ENCODE measurements at regions not wholly inside any gene's neighbourhood (a gene's known extent, or its start where the extent isn't known, plus 50 kb on each side); places are given as distances from the start of the nearest gene placed in this dataset.
A peak's percentile ranks its signal among the peaks of the same experiment; 100 is the strongest.
"Not testable (repeated sequence)": the region's sequence is repeated elsewhere in the genome, so short reads cannot be mapped to it uniquely, and the experiment has no call there.

GRCh38 chr4:117135634-117136354 is 50.4 kb upstream of the TRAM1L1 start:
- no peaks in the 10 kb centered on the region for H3K4me1 ChIP-seq (replicated peaks)
- H3K4me3 ChIP-seq: no peak overlapping the region
- no peaks in the 10 kb centered on the region for H3K27me3 ChIP-seq (replicated peaks)
- DNase-seq (ENCODE audit: low read depth in 1 of 2, low spot score in 2 of 2): no peak
- H3K9me3 ChIP-seq (replicated peaks): no peaks in the 10 kb centered on the region
- H3K36me3 ChIP-seq: no peaks in the 10 kb centered on the region
- H3K27ac ChIP-seq: no peak overlapping the region

GRCh38 chr4:117137145-117137544 is 51.8 kb upstream of the TRAM1L1 start:
- Histone ChIP-seq H3K9me3 (replicated peaks) (no peaks in the 10 kb centered on the region), H3K4me1 (replicated peaks) (no peaks in the 10 kb centered on the region)

DNA sequence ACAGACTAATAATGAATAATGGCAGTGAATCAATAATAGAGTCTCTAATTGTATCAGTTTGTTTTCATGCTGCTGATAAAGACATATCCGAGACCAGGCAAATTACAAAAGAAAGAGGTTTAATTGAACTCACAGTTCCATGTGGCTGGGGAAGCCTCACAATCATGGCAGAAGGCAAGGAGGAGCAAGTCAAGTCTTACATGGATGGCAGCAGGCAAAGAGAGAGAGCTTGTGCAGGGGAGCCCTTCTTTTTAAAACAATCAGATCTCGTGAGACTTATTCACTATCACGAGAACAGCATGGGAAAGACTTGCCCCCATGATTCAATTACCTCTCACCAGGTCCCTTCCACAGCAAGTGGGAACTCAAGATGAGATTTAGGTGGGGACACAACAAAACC is 53.4 kb upstream of the TRAM1L1 start:
- not testable (repeated sequence) for H3K4me1 ChIP-seq (replicated peaks); H3K27me3 ChIP-seq (replicated peaks); H3K27ac ChIP-seq; DNase-seq (ENCODE audit: low read depth in 1 of 2, low spot score in 2 of 2); H3K9me3 ChIP-seq (replicated peaks); H3K36me3 ChIP-seq; H3K4me3 ChIP-seq

More at GRCh38 chr4:117137145-117137544, 51.8 kb upstream of the TRAM1L1 start:
- no peaks in the 10 kb centered on the region for H3K27me3 ChIP-seq (replicated peaks)
- no peak overlapping the region for H3K4me3 ChIP-seq
- peak in 1 of 2 experiments; percentile 39 for DNase-seq (ENCODE audit: low read depth in 1 of 2, low spot score in 2 of 2)
- no peak overlapping the region for H3K27ac ChIP-seq
- H3K36me3 ChIP-seq: no peaks in the 10 kb centered on the region

DNA sequence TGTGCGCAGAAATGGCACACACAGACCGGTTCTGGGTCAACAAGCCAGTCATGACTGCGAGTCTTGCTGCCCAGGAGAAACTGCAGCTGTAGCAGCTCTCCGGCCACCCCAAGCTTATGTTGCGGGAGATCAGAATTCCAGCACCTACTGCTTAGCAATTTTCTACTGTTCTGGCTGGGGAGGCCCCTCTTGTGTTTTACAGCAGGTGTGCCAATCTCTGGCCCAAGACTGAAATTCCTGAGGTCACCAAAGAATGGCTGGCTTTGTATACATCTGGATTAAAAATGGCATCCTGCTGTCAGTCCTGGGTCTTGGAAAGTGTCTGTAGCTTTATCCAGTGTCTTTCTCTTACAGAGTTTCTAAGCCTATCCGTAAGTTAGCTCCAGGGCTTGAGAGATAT is 68.9 kb upstream of the TRAM1L1 start:
- Histone ChIP-seq H3K4me3 (no peak overlapping the region), H3K36me3 (no peaks in the 10 kb centered on the region), H3K9me3 (replicated peaks) (0 out of 2 replicates have a peak, but pooled peaks cover 2% of the 10 kb centered on the region), H3K27me3 (replicated peaks) (no peaks in the 10 kb centered on the region), H3K4me1 (replicated peaks) (no peaks in the 10 kb centered on the region), H3K27ac (no peak overlapping the region)
- no peak for DNase-seq (ENCODE audit: low read depth in 1 of 2, low spot score in 2 of 2)

GRCh38 chr4:117156806-117157205 is 71.4 kb upstream of the TRAM1L1 start:
- H3K27me3 ChIP-seq (replicated peaks): no peaks in the 10 kb centered on the region
- H3K27ac ChIP-seq: no peak overlapping the region
- no peak for DNase-seq (ENCODE audit: low read depth in 1 of 2, low spot score in 2 of 2)
- no peak overlapping the region for H3K4me3 ChIP-seq
- H3K4me1 ChIP-seq (replicated peaks): no peaks in the 10 kb centered on the region
- H3K36me3 ChIP-seq: no peaks in the 10 kb centered on the region
- no peaks in the 10 kb centered on the region for H3K9me3 ChIP-seq (replicated peaks)

GRCh38 chr4:117157360-117157759 is 72.0 kb upstream of the TRAM1L1 start:
- Histone ChIP-seq H3K9me3 (replicated peaks) (no peaks in the 10 kb centered on the region), H3K27ac (no peak overlapping the region), H3K27me3 (replicated peaks) (no peaks in the 10 kb centered on the region), H3K4me1 (replicated peaks) (no peaks in the 10 kb centered on the region), H3K4me3 (no peak overlapping the region), H3K36me3 (no peaks in the 10 kb centered on the region)
- DNase-seq (ENCODE audit: low read depth in 1 of 2, low spot score in 2 of 2): no peak

GRCh38 chr4:117162976-117163375 is 77.6 kb upstream of the TRAM1L1 start:
- DNase-seq (ENCODE audit: low read depth in 1 of 2, low spot score in 2 of 2): no peak
- no peaks in the 10 kb centered on the region for H3K9me3 ChIP-seq (replicated peaks)
- H3K4me1 ChIP-seq (replicated peaks): no peaks in the 10 kb centered on the region
- no peak overlapping the region for H3K27ac ChIP-seq
- no peaks in the 10 kb centered on the region for H3K27me3 ChIP-seq (replicated peaks)
- no peaks in the 10 kb centered on the region for H3K36me3 ChIP-seq
- H3K4me3 ChIP-seq: no peak overlapping the region

GRCh38 chr4:117164338-117164737 is 79.0 kb upstream of the TRAM1L1 start:
- no peak for DNase-seq (ENCODE audit: low read depth in 1 of 2, low spot score in 2 of 2)
- H3K4me3 ChIP-seq: no peak overlapping the region
- no peaks in the 10 kb centered on the region for H3K36me3 ChIP-seq
- H3K27me3 ChIP-seq (replicated peaks): no peaks in the 10 kb centered on the region
- H3K4me1 ChIP-seq (replicated peaks): no peaks in the 10 kb centered on the region
- no peak overlapping the region for H3K27ac ChIP-seq
- no peaks in the 10 kb centered on the region for H3K9me3 ChIP-seq (replicated peaks)

- not testable (repeated sequence) for H3K27ac ChIP-seq; H3K36me3 ChIP-seq; H3K9me3 ChIP-seq (replicated peaks); H3K4me1 ChIP-seq (replicated peaks); H3K4me3 ChIP-seq; DNase-seq (ENCODE audit: low read depth in 1 of 2, low spot score in 2 of 2); H3K27me3 ChIP-seq (replicated peaks)
Measured at GRCh38 chr4:117175369-117175768, 90.0 kb upstream of the TRAM1L1 start.

GRCh38 chr4:117203231-117203630 is 117.9 kb upstream of the TRAM1L1 start:
- H3K4me3 ChIP-seq: no peak overlapping the region
- no peaks in the 10 kb centered on the region for H3K9me3 ChIP-seq (replicated peaks)
- no peaks in the 10 kb centered on the region for H3K36me3 ChIP-seq
- no peaks in the 10 kb centered on the region for H3K4me1 ChIP-seq (replicated peaks)
- no peak overlapping the region for H3K27ac ChIP-seq
- DNase-seq (ENCODE audit: low read depth in 1 of 2, low spot score in 2 of 2): no peak
- no peaks in the 10 kb centered on the region for H3K27me3 ChIP-seq (replicated peaks)

DNA sequence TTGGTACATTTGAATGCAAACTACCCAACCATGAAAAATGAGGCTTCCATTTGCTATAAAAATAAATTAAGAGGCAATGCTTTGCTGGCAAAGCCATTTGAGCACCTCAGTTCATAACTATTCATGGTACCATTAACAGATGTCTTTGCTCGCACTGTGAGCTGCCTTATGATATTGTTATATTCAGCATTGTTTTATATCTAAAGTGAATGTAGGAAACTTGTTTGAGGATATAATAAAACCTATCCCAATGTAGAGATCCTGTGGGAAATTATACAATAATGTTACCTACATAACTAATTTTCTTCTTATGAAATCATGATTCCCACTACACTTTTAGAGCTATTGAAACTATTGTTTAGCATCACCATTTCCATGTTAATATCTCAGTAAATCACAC is 125.2 kb upstream of the TRAM1L1 start:
- Histone ChIP-seq H3K36me3 (no peaks in the 10 kb centered on the region), H3K27me3 (replicated peaks) (no peaks in the 10 kb centered on the region), H3K9me3 (replicated peaks) (no peaks in the 10 kb centered on the region), H3K4me1 (replicated peaks) (no peaks in the 10 kb centered on the region), H3K27ac (no peak overlapping the region), H3K4me3 (no peak overlapping the region)
- no peak for DNase-seq (ENCODE audit: low read depth in 1 of 2, low spot score in 2 of 2)

- Histone ChIP-seq H3K9me3 (replicated peaks) (no peaks in the 10 kb centered on the region), H3K27me3 (replicated peaks) (no peaks in the 10 kb centered on the region), H3K4me1 (replicated peaks) (no peaks in the 10 kb centered on the region), H3K36me3 (no peaks in the 10 kb centered on the region), H3K4me3 (no peak overlapping the region), H3K27ac (no peak overlapping the region)
- DNase-seq (ENCODE audit: low read depth in 1 of 2, low spot score in 2 of 2): no peak
Measured at GRCh38 chr4:117224256-117224655, 138.9 kb upstream of the TRAM1L1 start.

DNA sequence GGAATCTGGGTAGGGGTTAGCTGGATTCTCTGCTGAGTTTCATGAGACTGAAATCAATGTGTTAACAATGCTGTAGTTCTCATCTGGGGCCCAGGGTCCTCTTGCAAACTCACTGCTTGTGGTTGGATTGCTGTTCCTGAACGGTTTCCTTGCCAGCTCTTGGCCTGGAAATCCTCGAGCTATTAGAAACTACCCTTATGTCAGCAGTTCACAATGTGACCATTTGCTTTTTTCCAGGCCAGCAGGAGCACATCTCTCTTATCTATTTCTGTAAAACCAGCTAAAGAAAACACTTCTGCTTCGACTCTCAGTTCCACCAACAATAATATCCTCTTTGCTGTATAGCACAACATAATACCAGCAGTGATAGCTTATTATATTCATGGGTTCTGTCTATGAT is 140.1 kb upstream of the TRAM1L1 start:
- no peak overlapping the region for H3K4me3 ChIP-seq
- H3K36me3 ChIP-seq: no peaks in the 10 kb centered on the region
- no peaks in the 10 kb centered on the region for H3K4me1 ChIP-seq (replicated peaks)
- H3K9me3 ChIP-seq (replicated peaks): no peaks in the 10 kb centered on the region
- H3K27ac ChIP-seq: no peak overlapping the region
- no peaks in the 10 kb centered on the region for H3K27me3 ChIP-seq (replicated peaks)
- no peak for DNase-seq (ENCODE audit: low read depth in 1 of 2, low spot score in 2 of 2)

- H3K4me1 ChIP-seq (replicated peaks): no peaks in the 10 kb centered on the region
- no peak overlapping the region for H3K27ac ChIP-seq
- no peaks in the 10 kb centered on the region for H3K27me3 ChIP-seq (replicated peaks)
- no peak for DNase-seq (ENCODE audit: low read depth in 1 of 2, low spot score in 2 of 2)
- no peak overlapping the region for H3K4me3 ChIP-seq
- no peaks in the 10 kb centered on the region for H3K9me3 ChIP-seq (replicated peaks)
- no peaks in the 10 kb centered on the region for H3K36me3 ChIP-seq
Measured at GRCh38 chr4:117227925-117228324, 142.5 kb upstream of the TRAM1L1 start.

DNA sequence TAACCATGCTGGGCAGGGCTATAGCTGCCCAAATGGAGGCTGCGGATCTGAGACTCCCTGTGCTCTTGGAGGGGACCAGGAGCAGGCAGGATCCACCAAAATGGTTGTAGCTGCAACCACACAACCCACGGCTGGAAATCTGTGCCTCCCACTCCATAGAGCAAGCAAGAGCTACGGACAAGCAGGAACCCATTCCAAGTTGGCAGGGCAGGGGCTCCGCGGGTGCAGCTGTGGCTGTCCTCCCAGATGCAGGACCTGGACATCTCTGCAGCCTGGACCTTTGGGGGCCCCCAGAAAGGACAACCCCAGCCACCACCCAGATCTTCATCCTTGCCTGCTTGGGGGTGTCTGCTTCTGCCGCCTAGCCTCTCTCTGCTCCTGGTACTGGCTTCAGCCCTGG is 154.1 kb upstream of the TRAM1L1 start:
- DNase-seq (ENCODE audit: low read depth in 1 of 2, low spot score in 2 of 2): no peak
- no peaks in the 10 kb centered on the region for H3K36me3 ChIP-seq
- H3K27me3 ChIP-seq (replicated peaks): no peaks in the 10 kb centered on the region; the same call in 1 of the 2 replicates
- H3K27ac ChIP-seq: no peak overlapping the region
- H3K9me3 ChIP-seq (replicated peaks): no peaks in the 10 kb centered on the region
- no peaks in the 10 kb centered on the region for H3K4me1 ChIP-seq (replicated peaks)
- no peak overlapping the region for H3K4me3 ChIP-seq
